Right ventricle myocardium superior (tissue), 1 donor: ENCODE measurements at regions not wholly inside any gene's neighbourhood (a gene's known extent, or its start where the extent isn't known, plus 50 kb on each side); places are given as distances from the start of the nearest gene placed in this dataset.
"Not testable (repeated sequence)": the region's sequence is repeated elsewhere in the genome, so short reads cannot be mapped to it uniquely, and the experiment has no call there.

Source experiments
- ATAC-seq: fragments of 200-7000 bp; cut with Tn5 transposase; one replicate; pipeline ENCODE4 v1.9.1; 2020; ENCODE audit warnings: mild to moderate bottlenecking; ENCODE audit not compliant: poor library complexity
- DNase-seq: peaks from one replicate; pipeline ENCODE4 v3.0.0-alpha.2; 2020
- intact Hi-C: fragments of 100-400 bp; cut with DNase I; formaldehyde crosslinking; loops from one replicate; pipeline ENCODE4 v1.11.2; 2022
- donor health status: DM: no; HTN: yes; CAD: no; lungs with severe emphysema.

DNA sequence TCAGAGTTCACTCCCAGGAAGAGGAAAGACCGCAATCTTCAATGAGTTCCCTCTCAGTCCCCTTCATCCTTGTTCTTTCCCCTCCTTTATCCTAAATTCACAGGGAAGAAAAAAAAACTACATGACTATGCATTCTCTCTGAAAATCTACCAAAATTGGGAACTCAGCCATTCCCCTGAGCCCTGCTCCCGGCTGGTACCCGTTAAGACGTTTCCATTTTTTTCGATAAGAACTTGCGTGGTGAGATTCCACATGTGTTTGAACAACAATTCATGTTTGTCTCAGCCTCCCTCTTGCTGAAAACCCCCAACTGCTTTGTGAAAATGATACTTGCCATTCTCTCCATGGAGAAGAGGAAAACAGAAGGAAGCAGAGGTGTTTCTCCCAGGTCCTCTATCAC, 318.7 kb upstream of the ID2 start:
- DNase-seq (no peak), ATAC-seq (no peak)
- intact Hi-C loops = no loop called here

DNA sequence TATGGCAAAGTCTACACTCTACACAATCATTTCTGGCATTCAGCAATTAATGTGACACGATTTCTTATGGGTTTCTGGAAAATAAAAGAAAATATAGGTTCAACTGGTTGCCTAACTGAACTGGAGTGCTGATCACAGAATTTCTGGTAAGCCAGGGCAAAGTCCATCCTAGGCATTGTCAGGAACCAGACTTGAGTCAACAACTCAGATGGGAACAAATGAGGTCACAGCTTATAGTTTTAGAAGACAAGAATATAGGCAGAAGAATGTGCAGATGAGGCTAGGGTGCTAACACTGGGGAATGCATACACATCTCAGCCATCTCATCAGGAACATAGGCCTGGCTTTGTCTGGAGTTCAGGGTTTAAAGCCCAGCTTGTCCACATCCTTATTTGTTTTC, 317.2 kb upstream of the ID2 start:
- ATAC-seq (no peak), DNase-seq (no peak)
- intact Hi-C loops = no loop called here

DNA sequence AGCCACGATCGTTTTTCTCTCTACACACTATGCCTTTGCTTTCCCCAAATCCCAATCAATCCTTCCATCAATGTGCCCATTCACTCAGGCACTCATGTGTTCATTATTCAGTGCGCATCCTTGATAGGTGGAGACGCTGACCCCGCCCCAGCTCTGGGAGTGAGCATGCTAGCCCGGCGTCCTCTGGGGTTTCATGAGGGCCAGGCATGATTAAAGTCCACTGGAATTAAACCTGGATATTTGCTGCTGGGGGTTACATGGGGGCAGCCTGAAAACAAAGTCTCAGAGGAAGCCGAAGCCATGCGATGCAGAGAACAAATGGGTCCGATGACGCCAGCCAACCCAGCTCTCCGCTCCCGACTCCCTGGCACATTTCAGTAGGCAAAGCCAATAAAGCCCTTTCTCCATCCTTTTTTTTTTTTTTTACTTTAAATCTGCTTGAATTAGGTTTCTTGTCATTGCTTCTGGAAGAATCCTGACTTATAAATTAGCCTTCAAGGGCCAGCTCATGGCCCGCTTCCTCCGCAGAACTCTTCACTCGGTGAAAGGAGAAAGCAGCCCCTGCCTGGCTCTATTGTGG, 316.4 kb upstream of the ID2 start:
- no peak for ATAC-seq
- intact Hi-C loops = no loop called here
- no peak for DNase-seq

DNA sequence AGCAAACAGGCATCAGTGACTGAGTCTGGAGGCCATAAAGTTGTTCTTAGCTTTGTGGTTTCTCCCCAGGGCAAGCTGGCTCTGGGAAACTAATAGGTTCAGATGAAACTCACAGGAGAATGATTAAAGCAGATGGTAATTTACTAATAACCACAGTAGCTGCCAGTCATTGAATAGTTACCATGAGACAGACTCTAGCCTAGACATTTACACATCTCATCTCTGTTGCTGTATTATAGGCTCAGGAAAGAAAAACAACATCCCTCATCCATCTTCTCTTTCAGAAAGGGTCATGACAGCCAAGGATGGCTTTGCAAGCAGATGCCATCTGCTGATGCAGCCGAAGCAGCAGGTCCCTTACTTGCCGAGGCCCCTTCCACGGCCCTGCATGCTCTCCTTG, 314.0 kb upstream of the ID2 start:
- no peak for ATAC-seq
- DNase-seq = no peak
- intact Hi-C loops = no loop called here

DNA sequence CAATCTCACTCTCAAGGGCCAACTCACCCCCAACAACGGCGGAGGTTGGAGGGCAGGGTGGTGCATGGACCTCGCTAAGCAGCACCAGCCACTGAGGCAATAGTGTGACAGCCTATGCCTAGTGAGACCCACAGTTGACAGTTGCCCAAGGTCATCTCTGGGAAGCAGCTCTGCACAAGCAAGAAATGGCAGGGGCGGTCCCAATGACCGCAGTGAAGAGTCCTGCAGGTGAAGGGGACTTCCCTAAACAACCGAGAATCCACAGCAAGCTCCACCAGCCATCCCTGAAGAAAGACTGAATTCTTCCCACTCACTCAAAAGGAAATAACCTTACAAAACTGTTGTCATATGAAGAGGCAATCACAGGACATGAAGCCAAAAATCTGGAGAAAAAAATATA, 313.4 kb upstream of the ID2 start:
- no peak for ATAC-seq
- DNase-seq = no peak
- intact Hi-C loops = no loop called here

DNA sequence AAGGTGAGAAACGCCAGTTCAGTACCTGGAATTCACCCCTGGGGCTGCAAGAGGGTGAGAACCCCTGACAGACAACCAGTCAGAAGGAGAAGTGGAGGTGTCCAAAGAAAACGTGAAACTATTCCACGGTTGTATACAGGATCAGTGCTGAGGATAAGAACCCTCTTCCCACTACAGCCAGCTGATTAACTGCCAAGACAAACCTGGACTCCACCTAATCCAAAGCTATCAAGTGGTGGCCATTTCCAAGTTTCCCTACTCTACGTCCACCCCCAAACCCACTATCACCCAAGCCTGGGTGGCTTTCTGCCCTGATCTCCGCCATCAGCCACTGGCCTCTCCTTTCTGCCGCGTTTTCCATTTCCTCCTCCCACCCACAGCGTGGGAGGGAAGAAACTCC, 312.3 kb upstream of the ID2 start:
- DNase-seq (no peak), ATAC-seq (no peak)
- intact Hi-C loops = no loop called here

DNA sequence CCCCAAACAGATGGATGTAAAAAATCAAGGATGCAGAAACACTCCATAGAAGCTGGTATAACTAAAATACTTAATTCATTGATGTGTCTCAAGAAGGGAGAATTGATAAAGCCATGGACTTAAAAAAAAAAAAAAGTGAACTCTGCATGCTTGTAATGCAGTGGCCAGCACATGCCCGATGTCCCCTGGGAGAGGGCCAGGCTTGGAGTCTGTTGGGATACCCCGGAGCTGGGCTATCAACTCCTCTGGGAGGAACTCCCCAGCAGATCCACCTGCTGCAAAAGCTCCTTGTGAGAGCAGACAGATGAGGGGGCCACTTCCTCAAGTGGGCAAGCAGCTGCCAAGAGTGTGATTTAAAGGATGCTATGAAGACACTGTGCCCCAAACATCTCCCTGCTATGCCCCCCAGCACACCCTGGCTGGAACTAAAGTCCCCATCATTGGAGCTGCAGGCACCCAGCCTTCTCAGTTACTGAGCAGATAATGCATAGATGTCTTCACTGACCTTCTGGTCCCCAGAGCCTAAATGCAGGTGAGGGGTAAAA, 311.5 kb upstream of the ID2 start:
- DNase-seq (no peak), ATAC-seq (no peak)
- intact Hi-C loops = no loop called here

DNA sequence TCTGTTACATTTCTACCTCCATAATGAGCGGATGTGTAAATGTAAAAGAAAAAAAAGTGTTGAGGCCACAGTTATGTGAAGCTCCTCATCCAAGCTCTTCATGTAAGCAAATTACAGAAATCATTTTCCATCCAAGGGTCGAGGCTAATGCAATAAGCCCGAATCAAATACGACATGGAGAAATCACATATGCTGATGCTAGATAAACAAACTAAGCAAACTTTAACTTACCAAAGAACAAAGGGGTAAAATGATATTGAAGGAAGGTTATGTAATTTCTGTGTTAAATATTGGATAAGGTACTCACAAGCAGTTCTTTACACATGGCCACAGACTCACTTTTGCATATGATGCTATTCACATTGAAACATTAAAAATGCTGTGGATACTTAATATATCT, 310.2 kb upstream of the ID2 start:
- intact Hi-C loops = no loop called here

DNA sequence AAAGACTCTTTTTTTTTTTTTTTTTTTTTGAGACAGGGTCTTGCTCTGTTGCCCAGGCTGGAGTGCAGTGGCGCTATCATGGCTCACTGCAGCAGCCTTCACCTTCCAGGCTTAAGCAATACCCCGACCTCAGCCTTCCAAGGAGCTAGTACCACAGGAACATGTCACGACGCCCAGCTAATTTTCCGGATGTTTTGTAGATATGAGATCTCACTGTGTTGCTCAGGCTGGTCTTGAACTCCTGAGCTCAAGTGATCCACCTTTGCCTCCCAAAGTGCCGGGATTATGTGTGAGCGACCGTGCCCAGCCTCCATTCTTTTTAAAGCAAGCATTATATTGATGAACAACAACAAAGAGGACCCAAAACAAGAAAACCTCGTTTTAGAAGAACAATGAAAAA, 307.1 kb upstream of the ID2 start:
- DNase-seq = no peak
- ATAC-seq = no peak
- intact Hi-C loops = no loop called here

More for the DNA sequence above, 310.2 kb upstream of the ID2 start:
- DNase-seq = no peak
- ATAC-seq = no peak

DNA sequence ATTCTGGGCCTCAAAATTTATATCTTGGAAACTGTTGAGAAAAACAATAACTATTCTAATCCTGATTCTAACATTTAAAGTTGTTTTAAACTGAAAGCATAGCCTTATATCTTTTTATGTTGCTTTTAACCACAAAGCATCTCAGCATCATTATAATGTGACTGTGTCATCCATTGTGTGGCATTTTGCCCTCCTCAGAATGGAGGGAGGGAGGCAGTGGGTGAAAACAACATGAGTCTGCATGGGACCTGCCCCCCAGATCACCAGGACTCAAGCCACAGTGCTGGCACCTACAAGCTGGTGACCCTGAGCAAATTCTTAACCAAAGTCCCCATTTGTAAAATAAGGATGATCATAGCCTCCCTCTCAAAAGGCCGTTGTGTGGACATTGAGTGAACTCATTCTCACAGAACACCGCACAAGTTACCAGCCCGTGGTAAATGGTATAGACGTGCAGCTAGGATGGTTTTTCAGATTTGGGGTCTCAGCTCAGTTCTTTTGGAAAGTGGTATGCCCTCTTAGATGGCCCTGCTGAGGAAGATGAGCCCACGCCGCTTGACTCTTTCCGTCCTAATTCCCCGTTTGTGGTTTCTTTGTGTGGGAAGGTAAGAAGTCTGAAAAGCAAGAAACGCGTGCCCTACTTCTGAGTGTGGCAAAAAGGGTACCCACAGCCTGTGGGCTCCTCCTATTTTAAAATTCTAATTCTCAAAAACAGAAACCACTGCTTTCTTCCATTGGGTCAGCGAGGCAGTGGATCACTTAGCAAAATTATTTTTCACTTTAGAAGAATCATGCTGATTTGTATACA, 305.0 kb upstream of the ID2 start:
- no peak for DNase-seq
- no peak for ATAC-seq
- intact Hi-C loops = no loop called here

DNA sequence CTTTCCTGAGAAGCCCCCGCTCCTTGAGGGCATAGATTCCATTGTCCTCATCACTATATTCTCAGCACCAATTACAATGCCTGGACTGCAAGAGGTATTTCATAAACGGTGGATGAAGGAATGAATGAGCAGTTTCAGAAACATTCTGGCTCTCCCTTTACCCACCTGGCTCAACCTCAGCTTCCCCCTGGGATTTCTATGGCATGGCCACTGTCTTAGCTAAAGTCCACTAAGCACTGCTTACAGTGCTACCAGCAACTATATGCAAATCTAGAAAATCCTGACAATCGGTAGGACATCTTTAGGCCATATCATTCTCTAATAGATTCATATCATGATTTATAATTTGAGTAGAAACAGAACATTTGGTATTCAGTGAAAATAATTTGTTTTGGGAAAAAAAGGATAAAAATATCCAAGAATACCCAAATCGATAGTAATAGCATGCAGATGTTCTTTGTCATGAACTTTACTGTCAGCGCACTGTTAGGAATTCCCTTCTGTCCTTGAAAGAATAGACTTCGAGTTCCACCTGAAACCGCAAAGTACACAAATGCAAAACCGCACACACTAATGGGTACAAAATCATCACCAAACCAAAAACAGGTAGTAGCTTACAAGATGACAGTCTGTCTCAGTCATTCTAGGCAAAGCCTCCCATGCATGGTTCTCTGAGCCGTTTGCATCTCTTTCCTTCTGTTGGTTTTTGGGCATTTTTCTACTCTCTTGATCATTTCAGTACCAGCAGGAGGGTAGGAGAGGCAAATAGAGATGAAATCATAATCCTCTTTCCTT, 303.6 kb upstream of the ID2 start:
- intact Hi-C loops = no loop called here
- no peak for ATAC-seq
- no peak for DNase-seq

DNA sequence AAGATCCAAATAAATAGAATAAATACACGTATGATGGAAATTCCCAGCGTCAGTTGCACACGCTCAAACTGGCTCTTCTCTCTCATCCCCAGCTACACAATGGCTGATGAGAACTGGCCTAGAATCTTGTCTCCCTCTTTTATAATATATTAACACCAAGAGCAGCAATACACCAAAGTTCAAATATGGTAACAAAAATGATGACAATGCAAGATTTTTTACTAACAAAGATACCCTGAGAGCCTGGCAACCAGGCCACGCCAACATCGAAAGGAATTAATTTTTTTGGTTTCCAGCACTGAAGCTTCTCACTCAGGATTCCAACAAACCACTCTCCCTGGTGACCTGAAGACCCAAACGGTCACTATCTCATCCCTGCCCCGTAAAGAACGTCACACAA, 302.7 kb upstream of the ID2 start:
- intact Hi-C loops = no loop called here
- DNase-seq (no peak), ATAC-seq (no peak)

DNA sequence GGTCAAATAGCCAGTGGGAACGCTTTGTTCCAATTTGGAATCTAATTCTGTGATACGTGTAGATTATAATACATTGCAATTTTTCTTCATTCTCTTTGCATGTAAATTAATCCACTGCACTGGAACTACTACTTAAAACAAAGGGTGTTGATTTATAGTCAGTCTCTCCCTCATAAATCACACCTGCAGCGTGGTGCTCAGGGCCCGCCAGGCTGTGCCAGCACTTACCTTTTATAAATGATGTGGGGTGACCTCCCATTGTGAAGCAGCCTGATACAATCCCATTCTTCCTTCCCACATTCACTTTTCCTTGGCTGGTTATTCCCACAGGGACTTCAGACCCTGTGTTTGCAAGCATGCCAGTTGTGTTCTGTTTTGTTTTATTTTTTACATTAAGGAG, 302.3 kb upstream of the ID2 start:
- intact Hi-C loops = no loop called here
- ATAC-seq (no peak), DNase-seq (no peak)

DNA sequence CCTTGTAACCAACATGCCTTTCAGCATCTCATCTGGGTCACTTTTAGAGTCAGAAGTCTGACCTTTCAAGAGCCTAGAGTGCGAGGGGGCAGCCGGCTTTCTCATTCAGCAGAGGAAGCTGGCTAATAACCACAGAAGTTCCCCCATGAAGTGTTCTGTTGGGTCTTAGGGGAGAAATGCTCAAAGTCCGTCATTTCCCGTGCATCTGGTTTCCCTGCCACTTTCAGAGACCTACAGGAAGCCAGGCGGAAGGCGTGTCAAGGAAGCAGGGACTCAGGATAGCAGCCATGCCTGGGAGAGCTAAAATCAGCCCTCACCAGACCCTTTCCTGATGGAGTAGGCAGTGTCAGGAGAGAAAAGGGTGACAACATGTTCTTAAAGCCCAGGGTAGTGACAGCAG, 301.8 kb upstream of the ID2 start:
- intact Hi-C loops = no loop called here
- peak; percentile 52 for ATAC-seq
- DNase-seq = no peak

DNA sequence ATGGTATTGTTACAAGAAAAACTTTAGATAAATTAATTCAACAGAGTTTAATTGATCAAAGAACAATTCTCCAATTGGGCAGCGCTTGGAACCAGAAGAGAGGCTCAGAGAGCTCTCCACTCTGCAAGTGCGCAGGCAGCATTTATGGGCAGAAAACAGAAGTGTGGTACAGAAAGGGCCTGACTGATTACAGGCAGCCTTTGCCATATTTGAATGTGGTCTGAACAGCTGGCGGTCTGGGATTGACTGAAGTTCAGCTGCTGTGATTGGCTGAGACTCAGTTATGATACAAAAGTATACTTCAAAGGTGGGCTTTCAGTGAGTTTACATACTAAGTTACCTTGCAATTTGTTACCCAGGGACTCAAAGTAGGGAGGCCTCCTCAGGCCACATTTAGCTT, 301.3 kb upstream of the ID2 start:
- no peak for ATAC-seq
- intact Hi-C loops = no loop called here
- DNase-seq = no peak

DNA sequence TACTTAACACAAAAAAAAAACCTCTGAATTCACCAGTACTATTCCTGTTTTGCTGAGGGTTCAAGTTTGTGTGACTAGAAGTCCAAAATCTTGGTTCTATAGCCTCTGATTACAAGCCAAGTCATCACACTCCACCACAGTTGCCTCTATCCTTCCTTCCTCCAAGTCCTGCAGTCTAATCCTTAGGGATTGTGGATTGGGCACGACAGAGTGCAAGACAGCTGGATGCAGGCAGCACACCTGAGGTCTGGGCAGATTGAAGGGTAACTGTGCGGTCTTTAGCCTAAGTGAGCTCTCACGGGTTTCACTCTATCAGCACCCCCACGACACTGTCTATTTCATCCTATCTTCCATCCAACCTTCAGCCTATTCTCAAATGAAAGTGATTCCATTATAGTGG, 299.4 kb upstream of the ID2 start:
- ATAC-seq (no peak), DNase-seq (no peak)
- intact Hi-C loops = no loop called here

DNA sequence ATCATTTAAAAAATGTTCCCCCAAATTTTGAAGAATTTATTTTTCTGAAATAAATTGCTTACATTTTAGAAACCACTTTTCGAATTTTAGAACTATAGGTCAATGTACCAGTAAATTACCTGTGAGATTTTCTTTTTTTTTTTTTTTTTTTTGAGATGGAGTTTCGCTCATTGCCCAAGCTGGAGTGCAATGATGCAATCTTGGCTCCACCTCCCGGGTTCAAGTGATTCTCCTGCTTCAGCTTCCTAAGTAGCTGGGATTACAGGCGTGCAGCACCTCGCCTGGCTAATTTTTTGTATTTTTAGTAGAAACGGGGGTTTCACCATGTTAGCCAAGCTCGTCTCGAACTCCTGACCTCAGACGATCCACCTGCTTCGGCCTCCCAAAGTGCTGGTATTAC, 295.1 kb upstream of the ID2 start:
- intact Hi-C loops, DNase-seq: not testable (repeated sequence)

DNA sequence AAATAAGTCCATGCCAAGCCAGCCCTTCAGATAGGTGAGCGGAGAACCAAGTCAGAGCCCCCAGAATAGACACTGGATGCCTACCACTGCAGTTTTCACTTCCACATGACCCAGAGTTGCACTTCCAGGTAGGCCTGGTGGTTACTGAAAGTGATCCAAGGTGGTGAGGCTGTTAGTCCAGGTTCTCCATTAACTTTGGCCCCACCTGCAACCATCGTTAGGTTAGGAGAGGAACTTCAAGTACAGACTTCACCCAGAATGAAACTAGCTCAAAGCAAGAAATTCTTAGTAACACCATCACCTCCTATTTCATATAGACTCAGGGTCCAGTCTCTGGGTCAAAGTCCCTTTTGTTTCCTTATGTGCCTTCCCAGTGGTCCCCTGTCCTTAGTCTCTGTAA, 293.1 kb upstream of the ID2 start:
- no peak for DNase-seq
- intact Hi-C loops = no loop called here
- ATAC-seq = no peak

More for the DNA sequence above, 295.1 kb upstream of the ID2 start:
- not testable (repeated sequence) for ATAC-seq

DNA sequence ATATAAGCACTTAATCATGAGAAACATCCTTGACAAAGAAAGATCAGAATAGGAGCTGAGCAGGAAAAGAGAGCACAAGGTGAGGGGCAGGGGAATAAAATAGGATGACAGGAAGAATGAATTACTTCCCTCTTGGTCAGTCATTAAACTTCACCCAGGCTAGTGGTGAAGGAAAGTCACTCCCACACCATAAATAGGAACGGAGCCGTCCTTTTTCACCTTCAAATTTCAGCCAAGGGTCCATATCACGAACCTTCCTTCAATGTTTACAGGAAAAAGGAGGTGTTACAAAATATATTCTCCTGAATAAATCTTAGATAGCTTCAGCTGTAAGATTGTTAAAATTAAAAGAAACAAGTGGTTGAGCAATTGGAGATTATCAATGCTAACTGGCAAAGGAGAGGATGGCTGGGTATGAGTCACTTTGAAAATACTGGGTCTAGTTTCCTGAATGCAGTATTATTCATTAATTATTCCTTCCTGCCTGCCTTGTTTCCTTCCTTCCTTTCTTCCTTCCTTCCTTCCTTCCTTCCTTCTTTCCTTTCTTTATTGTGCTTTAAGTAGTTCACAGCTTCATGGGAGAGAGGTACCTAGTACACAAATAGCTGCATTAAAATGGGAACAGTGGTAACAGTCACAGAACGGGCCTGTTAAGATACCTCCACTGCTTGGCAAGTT, 292.3 kb upstream of the ID2 start:
- intact Hi-C loops = no loop called here
- ATAC-seq = no peak
- DNase-seq = no peak
